ENCODE measurements at regions not wholly inside any gene's neighbourhood (a gene's known extent, or its start where the extent isn't known, plus 50 kb on each side); places are given as distances from the start of the nearest gene placed in this dataset.

- 87 to 89% methylated on average over 2 of the region's 2 CpGs for WGBS, 2 donors
- Histone ChIP-seq H3K27me3 (no peaks in the 10 kb centered on the region), H3K9me3 (no peaks in the 10 kb centered on the region), H3K36me3 (no peaks in the 10 kb centered on the region), H3K27ac (no peak overlapping the region), H3K4me1 (peaks cover 0 to 6% (median 0%) of the 10 kb centered on the region in 4 donors), H3K4me3 (no peak overlapping the region)
- no peak for DNase-seq (ENCODE audit: low spot score in 2 of 2)
- TF ChIP-seq, protein P1, sequence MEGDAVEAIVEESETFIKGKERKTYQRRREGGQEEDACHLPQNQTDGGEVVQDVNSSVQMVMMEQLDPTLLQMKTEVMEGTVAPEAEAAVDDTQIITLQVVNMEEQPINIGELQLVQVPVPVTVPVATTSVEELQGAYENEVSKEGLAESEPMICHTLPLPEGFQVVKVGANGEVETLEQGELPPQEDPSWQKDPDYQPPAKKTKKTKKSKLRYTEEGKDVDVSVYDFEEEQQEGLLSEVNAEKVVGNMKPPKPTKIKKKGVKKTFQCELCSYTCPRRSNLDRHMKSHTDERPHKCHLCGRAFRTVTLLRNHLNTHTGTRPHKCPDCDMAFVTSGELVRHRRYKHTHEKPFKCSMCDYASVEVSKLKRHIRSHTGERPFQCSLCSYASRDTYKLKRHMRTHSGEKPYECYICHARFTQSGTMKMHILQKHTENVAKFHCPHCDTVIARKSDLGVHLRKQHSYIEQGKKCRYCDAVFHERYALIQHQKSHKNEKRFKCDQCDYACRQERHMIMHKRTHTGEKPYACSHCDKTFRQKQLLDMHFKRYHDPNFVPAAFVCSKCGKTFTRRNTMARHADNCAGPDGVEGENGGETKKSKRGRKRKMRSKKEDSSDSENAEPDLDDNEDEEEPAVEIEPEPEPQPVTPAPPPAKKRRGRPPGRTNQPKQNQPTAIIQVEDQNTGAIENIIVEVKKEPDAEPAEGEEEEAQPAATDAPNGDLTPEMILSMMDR (IDR thresholded peaks at IDR 0.05): no peak
- TF ChIP-seq EP300 (IDR thresholded peaks at IDR 0.05): no peak
- TF ChIP-seq POLR2A (IDR thresholded peaks at IDR 0.05): no peak
Measured at GRCh38 chr17:73938706-73939105, 264.8 kb upstream of the RPL38 start.

DNA sequence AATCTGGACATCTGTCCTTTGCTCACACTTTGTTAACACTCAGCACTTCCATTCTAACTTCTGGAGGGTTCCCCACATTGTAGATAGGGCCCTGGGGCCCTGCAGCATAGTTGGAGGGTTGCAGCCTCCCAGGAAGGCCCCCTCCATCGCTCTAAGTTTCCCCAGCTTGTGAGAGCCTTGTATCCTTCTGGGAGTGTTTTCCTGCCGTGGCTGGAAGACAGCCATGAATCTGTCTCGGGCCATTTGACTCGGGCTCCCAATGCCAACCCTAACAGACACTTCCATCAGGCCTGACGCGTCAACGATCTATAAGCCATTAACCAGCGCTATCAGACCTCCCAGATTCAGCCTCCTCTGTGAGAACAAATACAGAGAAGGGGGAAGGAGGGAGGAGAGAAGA is 263.7 kb upstream of the RPL38 start:
- no peak for DNase-seq (ENCODE audit: low spot score in 2 of 2)
- no peak overlapping the region for H3K27ac ChIP-seq
- no peaks in the 10 kb centered on the region for H3K36me3 ChIP-seq
- no peaks in the 10 kb centered on the region for H3K4me1 ChIP-seq
- H3K27me3 ChIP-seq: no peaks in the 10 kb centered on the region
- H3K4me3 ChIP-seq: no peak overlapping the region
- WGBS, 2 donors: 53 to 57% methylated on average over 8 of the region's 8 CpGs
- H3K9me3 ChIP-seq: no peaks in the 10 kb centered on the region
- TF ChIP-seq POLR2A (IDR thresholded peaks at IDR 0.05): no peak

- Histone ChIP-seq H3K4me3 (no peak overlapping the region), H3K36me3 (no peaks in the 10 kb centered on the region), H3K27me3 (no peaks in the 10 kb centered on the region), H3K9me3 (no peaks in the 10 kb centered on the region), H3K4me1 (no peaks in the 10 kb centered on the region), H3K27ac (no peak overlapping the region)
- DNase-seq (ENCODE audit: low spot score in 2 of 2): no peak
- 67 to 77% methylated on average over 3 of the region's 3 CpGs for whole genome bisulfite sequencing, 2 donors
- TF ChIP-seq, protein P1 (IDR thresholded peaks at IDR 0.05): no peak
- TF ChIP-seq POLR2A (IDR thresholded peaks at IDR 0.05): no peak
- TF ChIP-seq EP300 (IDR thresholded peaks at IDR 0.05): no peak
Measured at GRCh38 chr17:73940511-73940910, 263.0 kb upstream of the RPL38 start.

GRCh38 chr17:73941919-73942530 is 261.5 kb upstream of the RPL38 start:
- Histone ChIP-seq H3K4me3 (no peak overlapping the region), H3K9me3 (no peaks in the 10 kb centered on the region), H3K4me1 (no peaks in the 10 kb centered on the region), H3K27ac (no peak overlapping the region), H3K27me3 (no peaks in the 10 kb centered on the region), H3K36me3 (no peaks in the 10 kb centered on the region)
- 80 to 82% methylated on average over 3 of the region's 3 CpGs for WGBS, 2 donors
- DNase-seq (ENCODE audit: low spot score in 2 of 2): no peak
- TF ChIP-seq EP300 (IDR thresholded peaks at IDR 0.05) (no peak), POLR2A (IDR thresholded peaks at IDR 0.05) (no peak)
- TF ChIP-seq, protein P1 (IDR thresholded peaks at IDR 0.05): no peak

DNA sequence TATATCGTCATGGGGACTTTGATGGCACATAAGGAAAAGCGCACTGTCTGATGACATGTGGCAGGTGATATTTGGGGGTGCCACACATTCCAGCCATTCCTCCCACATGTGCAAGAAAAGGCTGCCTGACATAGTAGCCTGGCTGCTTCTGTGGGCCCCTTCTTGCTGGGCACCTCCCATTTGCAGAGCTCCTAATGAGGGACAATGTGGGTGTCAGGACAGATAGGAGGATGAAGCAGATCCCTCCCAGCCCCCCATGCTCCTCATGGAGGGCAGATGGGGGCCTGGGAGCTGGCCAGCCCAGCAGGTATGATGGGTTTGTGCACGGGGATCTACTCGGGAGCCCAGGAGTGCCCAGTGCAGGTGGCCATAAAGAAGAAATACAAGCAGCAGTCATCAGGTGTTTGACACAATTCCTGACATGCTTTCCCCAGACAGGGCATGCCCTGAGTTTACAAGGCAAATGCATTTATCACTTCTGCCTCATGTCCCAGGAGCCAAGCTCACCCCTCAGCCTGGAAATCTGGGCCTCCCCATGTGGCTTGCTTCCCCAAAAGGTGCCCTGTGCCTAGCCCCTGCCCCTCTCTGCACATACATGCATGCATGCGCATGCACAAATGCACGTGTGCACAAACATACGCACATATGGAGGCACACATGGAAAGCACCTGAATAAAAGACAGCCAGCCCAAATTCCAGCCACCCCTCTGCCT is 260.6 kb upstream of the RPL38 start:
- no peak for DNase-seq (ENCODE audit: low spot score in 2 of 2)
- Histone ChIP-seq H3K27me3 (no peaks in the 10 kb centered on the region), H3K27ac (no peak overlapping the region), H3K36me3 (no peaks in the 10 kb centered on the region), H3K4me1 (no peaks in the 10 kb centered on the region), H3K9me3 (peaks cover 0 to 5% (median 0%) of the 10 kb centered on the region in 4 donors), H3K4me3 (no peak overlapping the region)
- WGBS, 2 donors: 92 to 94% methylated on average over 6 to 7 of the region's 7 CpGs
- TF ChIP-seq POLR2A (IDR thresholded peaks at IDR 0.05) (no peak), EP300 (IDR thresholded peaks at IDR 0.05) (no peak)
- TF ChIP-seq, protein P1 (IDR thresholded peaks at IDR 0.05): no peak

Measured in tibial nerve (tissue), 4 donors.